ENCODE measurements at regions not wholly inside any gene's neighbourhood (a gene's known extent, or its start where the extent isn't known, plus 50 kb on each side); places are given as distances from the start of the nearest gene placed in this dataset.

- no peak for DNase-seq (ENCODE audit: low read depth in 1 of 2, low spot score in 1 of 2)
Observed at GRCh38 chr1:101316256-101316655, 79.4 kb downstream of the S1PR1 start.

DNA sequence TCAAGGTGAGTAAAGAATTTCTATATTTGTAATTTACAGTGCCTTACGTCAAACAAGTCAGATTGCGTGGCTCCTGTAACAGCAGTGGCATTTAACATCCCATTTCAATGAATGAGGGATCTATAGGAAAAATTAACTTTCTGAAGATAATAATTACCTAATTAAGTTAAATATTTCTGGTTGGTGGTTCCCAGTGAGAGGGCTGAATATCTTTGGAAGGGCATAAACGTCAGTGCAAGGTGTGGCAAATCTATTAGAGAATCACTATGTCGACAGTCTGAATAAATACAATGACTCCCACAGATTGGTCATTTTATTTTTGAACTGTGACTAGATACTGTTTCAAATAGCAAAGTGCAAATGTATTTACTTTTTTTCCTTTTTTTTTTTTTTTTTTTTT, 80.0 kb downstream of the S1PR1 start:
- Histone ChIP-seq H3K27ac (no peak overlapping the region), H3K9me3 (no peaks in the 10 kb centered on the region), H3K4me2 (no peak overlapping the region), H3K4me1 (no peaks in the 10 kb centered on the region), H3K4me3 (no peak overlapping the region)
- no peak for ATAC-seq
- ChIA-PET POLR2A (no interaction called here), CTCF (interaction anchor here (0.7 to 1.6 kb wide), 2 partner anchors 25 to 1169 kb away, joined by 3 read pairs; no protein-coding TSS in a partner anchor)
- 26% methylated on average over 4 of the region's 4 CpGs for WGBS (ENCODE audit: missing lambda C conversion rate)
- FAIRE-seq: no peak
- TF ChIP-seq USF2 (IDR thresholded peaks at IDR 0.05): no peak
- no peak for TF ChIP-seq RARB (CRISPR knock-in tag; IDR thresholded peaks at IDR 0.05)
- no peak for TF ChIP-seq MYC (IDR thresholded peaks at IDR 0.05; ENCODE audit: borderline replicate concordance, low read length)
- TF ChIP-seq KDM1A (IDR thresholded peaks at IDR 0.05; ENCODE audit: low read depth): no peak
- TF ChIP-seq, protein P1, sequence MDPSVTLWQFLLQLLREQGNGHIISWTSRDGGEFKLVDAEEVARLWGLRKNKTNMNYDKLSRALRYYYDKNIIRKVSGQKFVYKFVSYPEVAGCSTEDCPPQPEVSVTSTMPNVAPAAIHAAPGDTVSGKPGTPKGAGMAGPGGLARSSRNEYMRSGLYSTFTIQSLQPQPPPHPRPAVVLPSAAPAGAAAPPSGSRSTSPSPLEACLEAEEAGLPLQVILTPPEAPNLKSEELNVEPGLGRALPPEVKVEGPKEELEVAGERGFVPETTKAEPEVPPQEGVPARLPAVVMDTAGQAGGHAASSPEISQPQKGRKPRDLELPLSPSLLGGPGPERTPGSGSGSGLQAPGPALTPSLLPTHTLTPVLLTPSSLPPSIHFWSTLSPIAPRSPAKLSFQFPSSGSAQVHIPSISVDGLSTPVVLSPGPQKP (IDR thresholded peaks at IDR 0.05; ENCODE audit: low read depth, low read length): no peak
- TF ChIP-seq CEBPB (IDR thresholded peaks at IDR 0.05): no peak
- no peak for DNase-seq (ENCODE audit: low read depth in 1 of 2, low spot score in 1 of 2)

More at GRCh38 chr1:101316256-101316655, 79.4 kb downstream of the S1PR1 start:
- no peak overlapping the region for H3K27ac ChIP-seq
- H3K4me3 ChIP-seq: no peak overlapping the region
- H3K4me2 ChIP-seq: no peak overlapping the region
- FAIRE-seq (no peak), ATAC-seq (no peak)
- ChIA-PET CTCF (no interaction called here), POLR2A (no interaction called here)
- no peak for TF ChIP-seq KDM1A (IDR thresholded peaks at IDR 0.05; ENCODE audit: low read depth)
- TF ChIP-seq RCOR1 (IDR thresholded peaks at IDR 0.05; ENCODE audit: low read depth, low read length): no peak
- TF ChIP-seq GATA3 (IDR thresholded peaks at IDR 0.05; ENCODE audit: borderline replicate concordance): no peak
- no peak for TF ChIP-seq EHMT2 (IDR thresholded peaks at IDR 0.05; ENCODE audit: low read depth)
- TF ChIP-seq, protein P2, sequence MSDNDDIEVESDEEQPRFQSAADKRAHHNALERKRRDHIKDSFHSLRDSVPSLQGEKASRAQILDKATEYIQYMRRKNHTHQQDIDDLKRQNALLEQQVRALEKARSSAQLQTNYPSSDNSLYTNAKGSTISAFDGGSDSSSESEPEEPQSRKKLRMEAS (IDR thresholded peaks at IDR 0.05): no peak
- no peak for TF ChIP-seq ZFP36 (IDR thresholded peaks at IDR 0.05; ENCODE audit: borderline replicate concordance, partially characterized antibody)
- TF ChIP-seq, protein P3, sequence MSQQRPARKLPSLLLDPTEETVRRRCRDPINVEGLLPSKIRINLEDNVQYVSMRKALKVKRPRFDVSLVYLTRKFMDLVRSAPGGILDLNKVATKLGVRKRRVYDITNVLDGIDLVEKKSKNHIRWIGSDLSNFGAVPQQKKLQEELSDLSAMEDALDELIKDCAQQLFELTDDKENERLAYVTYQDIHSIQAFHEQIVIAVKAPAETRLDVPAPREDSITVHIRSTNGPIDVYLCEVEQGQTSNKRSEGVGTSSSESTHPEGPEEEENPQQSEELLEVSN (IDR thresholded peaks at IDR 0.05; ENCODE audit: borderline replicate concordance, low read depth): no peak
- TF ChIP-seq, protein P4, sequence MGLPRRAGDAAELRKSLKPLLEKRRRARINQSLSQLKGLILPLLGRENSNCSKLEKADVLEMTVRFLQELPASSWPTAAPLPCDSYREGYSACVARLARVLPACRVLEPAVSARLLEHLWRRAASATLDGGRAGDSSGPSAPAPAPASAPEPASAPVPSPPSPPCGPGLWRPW (IDR thresholded peaks at IDR 0.05): no peak
- TF ChIP-seq HDAC2 (IDR thresholded peaks at IDR 0.05): no peak
- TF ChIP-seq SREBF2 (IDR thresholded peaks at IDR 0.05): no peak
- no peak for TF ChIP-seq EP300 (IDR thresholded peaks at IDR 0.05)
- TF ChIP-seq HOXB5 (CRISPR knock-in tag; IDR thresholded peaks at IDR 0.05): no peak
- TF ChIP-seq JUNB (IDR thresholded peaks at IDR 0.05): no peak
- TF ChIP-seq FOXS1 (CRISPR knock-in tag; IDR thresholded peaks at IDR 0.05): no peak
- no peak for TF ChIP-seq MYC (IDR thresholded peaks at IDR 0.05; ENCODE audit: borderline replicate concordance, low read length)
- TF ChIP-seq, protein P5, sequence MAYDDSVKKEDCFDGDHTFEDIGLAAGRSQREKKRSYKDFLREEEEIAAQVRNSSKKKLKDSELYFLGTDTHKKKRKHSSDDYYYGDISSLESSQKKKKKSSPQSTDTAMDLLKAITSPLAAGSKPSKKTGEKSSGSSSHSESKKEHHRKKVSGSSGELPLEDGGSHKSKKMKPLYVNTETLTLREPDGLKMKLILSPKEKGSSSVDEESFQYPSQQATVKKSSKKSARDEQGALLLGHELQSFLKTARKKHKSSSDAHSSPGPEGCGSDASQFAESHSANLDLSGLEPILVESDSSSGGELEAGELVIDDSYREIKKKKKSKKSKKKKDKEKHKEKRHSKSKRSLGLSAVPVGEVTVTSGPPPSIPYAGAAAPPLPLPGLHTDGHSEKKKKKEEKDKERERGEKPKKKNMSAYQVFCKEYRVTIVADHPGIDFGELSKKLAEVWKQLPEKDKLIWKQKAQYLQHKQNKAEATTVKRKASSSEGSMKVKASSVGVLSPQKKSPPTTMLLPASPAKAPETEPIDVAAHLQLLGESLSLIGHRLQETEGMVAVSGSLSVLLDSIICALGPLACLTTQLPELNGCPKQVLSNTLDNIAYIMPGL (CRISPR knock-in tag; IDR thresholded peaks at IDR 0.05; ENCODE audit: borderline replicate concordance): no peak
- TF ChIP-seq NR3C1 (IDR thresholded peaks at IDR 0.05): no peak
- TF ChIP-seq TFCP2L1 (CRISPR knock-in tag; IDR thresholded peaks at IDR 0.05): no peak
- TF ChIP-seq JUN (IDR thresholded peaks at IDR 0.05): no peak
- no peak for TF ChIP-seq PHF8 (IDR thresholded peaks at IDR 0.05; ENCODE audit: borderline replicate concordance, low read depth)
- no peaks in the 10 kb centered on the region for H3K4me1 ChIP-seq
- 0% methylated on average over 6 of the region's 6 CpGs for WGBS (ENCODE audit: missing lambda C conversion rate)
- no peaks in the 10 kb centered on the region for H3K9me3 ChIP-seq

Data from A549 (cell line).